ENCODE measurements at regions not wholly inside any gene's neighbourhood (a gene's known extent, or its start where the extent isn't known, plus 50 kb on each side); places are given as distances from the start of the nearest gene placed in this dataset.
"Not testable (repeated sequence)": the region's sequence is repeated elsewhere in the genome, so short reads cannot be mapped to it uniquely, and the experiment has no call there.

DNA sequence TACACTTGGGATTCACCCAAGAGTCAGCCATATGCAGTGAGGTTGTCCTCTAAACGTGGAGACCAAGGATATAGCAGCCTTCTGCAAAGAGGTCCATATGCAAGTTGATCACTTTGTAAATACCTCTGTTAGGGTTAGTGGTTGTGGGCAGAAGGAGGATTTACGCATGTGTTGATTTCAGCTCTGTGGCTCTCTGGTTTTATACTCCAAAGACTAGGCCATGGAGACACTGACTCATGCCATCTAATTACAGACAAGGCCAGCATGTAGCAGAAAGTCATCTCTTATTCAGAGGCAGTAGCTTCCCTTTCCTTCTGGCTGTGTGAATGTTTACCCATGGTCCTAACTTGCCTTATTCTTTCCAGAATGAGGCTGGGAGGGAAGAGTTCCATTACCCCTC is 140.9 kb upstream of the GOLGA6L4 start:
- DNase-seq (ENCODE audit: low spot score), result not testable (repeated sequence)

DNA sequence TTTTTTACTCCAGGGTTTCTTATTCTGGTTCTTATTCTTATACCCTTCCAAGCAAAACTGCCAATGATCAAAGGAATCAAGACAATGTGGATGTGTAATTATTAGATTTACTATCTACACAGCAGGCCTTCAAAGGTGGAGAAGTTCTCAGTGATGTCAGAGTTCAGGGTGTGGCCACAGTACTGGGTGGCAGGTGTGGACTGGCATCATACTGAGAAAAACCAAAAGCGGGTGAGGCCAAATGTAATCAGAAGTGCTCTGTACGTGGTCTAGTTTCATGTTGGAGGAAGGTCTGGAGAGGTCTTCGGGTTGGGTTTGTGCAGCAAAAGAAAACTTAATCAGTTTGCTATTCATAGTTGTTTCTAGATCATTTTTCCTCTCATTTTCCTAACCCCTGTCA is 138.5 kb upstream of the GOLGA6L4 start:
- not testable (repeated sequence) for DNase-seq (ENCODE audit: low spot score)

DNA sequence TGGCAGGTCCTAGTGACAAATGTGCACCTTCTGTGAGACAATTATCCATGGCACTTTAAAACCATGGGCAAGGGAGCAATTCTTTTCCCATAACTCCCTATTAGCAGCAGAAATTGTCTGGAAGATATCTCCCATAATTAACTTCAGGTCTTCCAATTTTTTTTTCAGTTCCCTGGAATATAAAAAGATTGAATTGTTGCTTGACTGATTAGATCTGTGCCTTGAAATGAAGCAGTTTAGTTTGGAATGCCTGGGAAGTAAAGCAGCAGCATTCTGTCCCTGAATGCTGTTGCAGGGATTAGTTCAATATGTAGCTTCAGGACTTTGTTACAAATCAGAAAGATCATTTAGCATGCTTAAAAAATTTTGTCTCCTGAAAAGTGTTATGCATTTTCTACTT is 137.0 kb upstream of the GOLGA6L4 start:
- DNase-seq (ENCODE audit: low spot score), result no peak

DNA sequence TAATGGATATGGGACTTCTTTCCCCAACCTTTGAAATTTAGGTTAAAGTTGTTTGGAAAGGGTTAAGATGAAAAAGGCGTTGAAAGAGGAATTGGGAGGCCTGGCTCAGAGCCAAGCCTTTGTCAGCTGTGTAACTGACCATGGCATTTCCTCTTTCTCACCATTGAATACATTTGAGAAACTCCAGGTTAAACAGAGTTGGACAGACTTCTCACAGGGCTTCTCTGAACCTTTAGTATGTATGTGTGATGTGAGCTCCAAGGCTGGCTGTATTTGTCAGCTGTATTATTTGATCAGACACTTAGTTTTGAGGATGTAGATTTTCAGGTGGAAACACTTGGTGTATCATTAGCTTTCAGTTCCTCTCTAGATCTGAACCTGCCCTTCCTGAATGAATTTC is 136.4 kb upstream of the GOLGA6L4 start:
- no peak for DNase-seq (ENCODE audit: low spot score)

DNA sequence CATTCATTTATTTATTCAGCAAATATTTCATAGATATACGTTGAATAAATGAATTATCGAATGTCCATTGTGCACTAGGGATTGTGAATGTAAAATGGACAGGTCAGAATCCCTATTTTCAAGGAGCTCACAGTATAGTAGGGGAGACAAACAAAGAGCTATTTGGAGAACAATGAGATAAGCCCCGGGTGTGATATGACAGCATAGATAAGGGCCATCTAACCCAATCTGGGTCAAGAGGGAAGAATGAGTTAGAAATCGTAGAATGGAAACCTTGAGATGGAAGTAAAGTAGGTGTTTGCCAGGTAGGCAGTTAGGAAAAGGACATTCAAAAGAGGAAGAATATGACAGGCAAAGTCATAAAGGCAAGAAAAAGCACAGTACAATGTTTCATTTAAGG is 132.2 kb upstream of the GOLGA6L4 start:
- no peak for DNase-seq (ENCODE audit: low spot score)

DNA sequence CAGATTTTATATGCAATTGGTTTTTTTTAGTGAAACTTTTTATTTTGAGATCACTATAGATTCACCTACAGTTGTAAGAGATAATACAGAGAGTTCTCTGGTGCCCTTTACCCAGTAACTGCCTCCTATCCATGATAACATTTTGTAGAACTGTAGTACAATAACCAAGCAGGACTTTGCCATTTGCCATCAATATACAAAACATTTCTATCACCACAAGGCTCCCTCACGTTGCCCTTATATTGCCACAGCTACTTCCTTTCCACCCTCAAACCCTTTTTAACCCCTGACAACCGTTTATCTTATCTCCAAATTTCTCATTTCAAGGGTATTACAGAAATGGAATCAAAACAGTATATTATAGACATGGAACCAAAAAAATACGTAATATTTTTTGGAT is 130.7 kb upstream of the GOLGA6L4 start:
- no peak for DNase-seq (ENCODE audit: low spot score)

DNA sequence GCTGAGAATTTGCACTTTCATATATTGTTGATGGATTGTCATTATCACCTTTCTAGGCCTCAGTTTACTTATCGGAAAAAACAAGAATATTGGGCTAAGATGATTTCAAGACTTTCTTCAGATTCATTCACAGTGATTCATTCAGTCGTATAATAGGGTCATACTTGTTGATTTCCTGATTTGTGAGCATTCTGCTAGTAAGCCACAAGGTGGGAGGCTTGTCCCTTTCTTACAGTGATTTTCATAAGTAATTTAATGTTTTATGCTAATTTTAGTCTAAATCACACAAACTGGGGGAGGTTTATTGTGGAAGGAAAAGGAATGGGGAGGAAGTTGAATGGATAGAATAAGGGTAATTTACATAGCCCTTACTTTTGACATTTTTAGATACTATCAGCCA is 126.8 kb upstream of the GOLGA6L4 start:
- no peak for DNase-seq (ENCODE audit: low spot score)

DNA sequence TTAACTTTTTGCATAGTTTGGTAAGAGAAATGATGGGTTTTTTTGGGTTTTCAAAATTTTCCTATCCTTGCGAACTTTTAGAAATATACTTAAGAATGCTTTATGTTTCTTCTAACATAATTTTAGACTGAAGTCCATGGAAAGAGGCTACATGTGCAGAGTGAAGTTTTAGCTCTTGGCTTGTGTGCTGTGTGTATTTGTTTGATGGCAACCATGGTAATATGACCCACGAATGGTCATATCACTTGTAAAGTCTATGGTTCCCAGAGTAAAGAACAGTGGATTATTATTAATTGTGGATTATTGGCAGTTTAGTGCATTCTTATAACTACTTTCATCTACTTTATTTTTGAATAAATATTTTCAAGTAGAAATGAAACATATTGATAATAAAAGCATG is 124.0 kb upstream of the GOLGA6L4 start:
- no peak for DNase-seq (ENCODE audit: low spot score)

DNA sequence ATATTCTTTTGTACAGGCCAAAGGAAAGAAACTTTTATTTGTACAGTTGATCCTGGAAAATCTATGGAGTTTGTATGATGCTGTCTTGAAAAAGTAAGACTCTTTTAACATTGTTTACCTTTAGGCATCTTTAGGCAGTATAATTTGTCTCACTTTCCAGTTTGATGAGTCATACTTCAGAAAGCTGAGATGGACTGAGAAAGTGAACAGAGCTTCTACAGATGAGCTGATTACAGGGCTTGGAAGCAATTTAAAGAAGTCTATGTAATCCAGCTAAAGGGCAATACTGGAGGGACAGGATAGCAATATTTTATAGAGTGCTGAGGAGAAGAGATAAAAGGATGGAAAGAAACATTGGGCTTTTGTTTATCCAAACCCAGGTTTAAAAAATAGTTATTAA is 123.5 kb upstream of the GOLGA6L4 start:
- no peak for DNase-seq (ENCODE audit: low spot score)

DNA sequence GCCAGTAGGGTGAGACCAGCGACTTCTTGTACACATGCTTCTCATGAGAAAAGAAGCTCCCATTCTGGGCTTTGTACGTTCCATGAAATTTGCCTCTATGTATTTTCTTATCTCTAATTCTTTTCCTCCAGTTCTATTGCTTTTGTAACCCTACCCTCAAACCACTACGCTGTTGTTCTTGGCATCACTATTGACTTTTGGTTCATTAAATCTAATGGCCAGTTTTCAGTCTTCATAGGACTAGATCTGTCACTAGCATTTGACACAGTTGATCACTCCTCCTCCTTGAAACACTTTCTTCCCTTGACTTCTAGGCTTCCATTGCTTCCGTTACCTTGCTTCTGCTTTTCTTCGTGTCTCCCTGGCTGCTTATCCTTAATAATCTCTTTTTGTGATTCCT is 121.7 kb upstream of the GOLGA6L4 start:
- DNase-seq (ENCODE audit: low spot score), result no peak

DNA sequence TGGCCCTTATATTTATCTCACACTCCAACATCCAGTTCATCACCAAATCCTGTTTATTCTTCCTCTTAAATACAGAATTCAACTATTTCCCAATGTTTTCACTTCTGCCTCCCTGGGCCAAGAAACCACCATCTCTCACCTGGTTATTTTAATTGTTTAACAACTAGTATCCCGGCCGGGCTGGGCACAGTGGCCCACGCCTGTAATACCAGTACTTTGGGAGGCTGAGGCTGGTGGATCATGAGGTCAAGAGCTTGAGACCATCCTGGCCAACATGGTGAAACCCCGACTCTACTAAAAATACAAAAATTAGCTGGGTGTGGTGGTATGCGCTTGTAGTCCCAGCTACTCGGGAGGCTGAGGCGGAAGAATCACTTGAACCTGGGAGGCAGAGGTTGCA is 120.9 kb upstream of the GOLGA6L4 start:
- not testable (repeated sequence) for DNase-seq (ENCODE audit: low spot score)

DNA sequence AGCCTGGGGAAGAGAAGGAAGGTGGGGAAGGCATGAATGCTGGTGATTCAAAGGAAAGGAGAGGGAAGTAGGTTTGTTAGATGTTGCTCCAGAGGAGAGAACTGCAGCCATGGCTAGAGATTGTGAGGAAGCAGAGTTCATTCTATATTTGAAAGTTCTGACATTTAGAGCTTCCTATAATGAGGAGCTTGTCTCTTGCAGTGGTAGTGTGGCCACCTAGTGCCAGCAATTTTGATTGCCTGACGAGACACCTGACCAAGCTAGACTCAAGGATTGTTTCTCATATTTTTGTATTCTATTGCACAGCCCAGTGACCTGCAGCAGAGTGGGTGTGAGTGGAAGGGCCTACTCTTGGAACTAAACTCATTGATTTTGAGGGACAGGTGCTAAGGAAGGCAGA is 116.2 kb upstream of the GOLGA6L4 start:
- DNase-seq (ENCODE audit: low spot score), result not testable (repeated sequence)

DNA sequence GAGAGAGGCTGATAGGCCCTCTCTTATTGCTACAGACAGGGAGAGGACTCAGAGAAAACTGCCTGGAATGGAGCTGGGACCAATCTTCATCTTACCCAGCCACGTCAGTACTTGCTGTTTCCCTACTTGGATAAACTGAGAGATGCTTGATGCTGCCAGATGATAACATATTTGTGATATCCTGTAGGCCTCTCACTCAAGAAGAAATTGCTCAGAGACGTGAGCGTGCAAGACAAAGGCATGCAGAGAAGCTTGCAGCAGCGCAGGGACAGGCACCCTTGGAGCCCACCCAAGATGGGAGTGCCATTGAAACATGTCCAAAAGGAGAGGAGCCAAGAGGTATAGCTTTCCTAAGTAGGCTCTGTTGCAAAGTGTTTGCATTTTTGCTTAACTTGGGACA is 114.7 kb upstream of the GOLGA6L4 start:
- DNase-seq (ENCODE audit: low spot score), result not testable (repeated sequence)

DNA sequence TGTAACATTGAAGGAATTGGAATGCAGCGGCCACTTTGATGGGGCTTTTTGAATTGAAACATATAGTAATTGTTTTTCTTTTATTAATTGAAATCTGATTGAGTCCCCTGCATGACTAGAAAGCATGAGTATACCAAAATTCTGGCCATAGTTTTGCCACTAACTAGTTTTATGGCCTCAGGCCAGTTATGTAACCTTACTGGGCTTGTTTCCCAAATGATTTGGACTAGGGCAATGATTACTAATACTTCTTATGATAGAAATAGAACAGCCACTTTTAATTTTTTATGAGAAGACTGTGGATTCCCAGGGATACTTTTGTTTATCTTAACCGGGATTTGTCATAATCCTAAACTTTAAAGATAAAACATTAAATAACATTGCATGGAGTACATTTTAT is 106.9 kb upstream of the GOLGA6L4 start:
- DNase-seq (ENCODE audit: low spot score), result not testable (repeated sequence)

DNA sequence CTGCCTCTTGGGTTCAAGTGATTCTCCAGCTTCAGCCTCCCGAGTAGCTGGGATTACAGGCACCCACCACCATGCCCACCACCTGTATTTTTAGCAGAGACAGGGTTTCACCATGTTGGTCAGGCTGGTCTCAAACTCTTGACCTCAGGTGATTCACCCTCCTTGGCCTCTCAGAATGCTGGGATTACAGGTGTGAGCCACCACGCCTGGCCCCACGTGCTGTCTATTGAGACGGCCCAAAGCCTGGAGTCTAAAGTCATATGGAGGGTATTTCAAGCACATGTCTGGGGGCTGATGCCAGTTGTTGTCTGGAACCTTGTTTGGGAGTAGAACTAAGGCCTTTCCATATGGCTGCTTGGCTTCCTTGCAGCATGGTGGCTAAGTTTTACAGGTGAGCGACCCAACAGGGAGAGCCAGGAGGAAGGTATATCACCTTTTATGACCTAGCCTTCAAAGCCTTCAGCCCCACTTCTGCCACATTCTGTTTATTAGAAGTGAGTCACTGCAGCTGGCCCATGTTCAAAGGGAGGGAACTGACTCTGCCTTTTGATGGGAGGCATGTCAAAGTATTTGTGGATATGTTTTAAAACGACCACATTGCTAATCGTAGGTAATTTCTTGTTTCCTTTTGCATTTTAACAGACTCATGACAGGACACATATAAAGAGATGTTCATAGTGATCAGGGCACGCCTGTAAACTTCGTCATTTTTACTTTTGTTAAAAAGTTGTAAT is 105.3 kb upstream of the GOLGA6L4 start:
- not testable (repeated sequence) for DNase-seq (ENCODE audit: low spot score)

DNA sequence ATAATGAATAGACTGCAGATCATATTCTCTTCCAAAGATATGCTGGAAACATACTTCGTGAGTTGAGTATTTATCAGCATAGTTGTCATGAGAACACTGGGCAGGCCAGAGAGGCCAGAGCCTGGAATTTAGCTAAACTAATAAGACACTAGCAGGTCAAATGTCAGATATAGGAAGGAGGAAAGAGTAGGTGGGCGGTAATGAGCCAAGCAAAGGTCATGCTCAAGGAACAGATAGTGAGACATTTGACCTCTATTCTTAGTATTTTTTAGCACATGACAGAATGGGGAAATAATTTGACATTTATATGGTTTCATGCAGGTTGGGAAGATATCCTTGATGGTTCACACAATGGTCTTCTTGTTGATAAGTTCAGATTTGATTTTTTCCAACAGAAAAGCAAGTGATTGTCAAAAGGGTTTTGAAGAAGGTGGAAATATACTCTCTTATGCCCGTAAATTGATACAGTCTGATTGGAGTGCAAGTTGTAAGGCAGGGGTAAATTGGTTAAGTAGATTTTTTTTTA is 99.6 kb upstream of the GOLGA6L4 start:
- DNase-seq (ENCODE audit: low spot score), result not testable (repeated sequence)

DNA sequence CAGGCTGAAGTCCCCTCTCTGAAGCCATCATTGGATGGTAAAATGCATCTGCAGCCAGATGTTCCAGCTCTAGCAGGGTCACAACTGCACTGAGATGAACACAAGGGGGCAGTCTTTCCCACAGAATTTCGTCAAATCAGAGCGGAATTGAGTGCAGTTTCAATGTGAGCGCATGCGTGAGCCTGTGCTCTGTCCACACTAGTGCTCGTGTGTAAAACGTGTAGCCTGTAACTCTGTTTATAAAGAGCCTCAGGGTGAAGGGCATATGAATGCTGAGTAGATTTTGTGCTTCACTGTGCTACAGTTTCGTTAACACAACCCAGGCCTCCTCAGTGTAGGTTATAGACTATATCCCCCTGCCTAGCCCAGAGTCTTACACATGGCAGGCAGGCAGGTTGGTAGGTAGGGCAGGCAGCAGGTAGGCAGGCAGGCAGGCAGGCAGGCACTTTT is 92.7 kb upstream of the GOLGA6L4 start:
- DNase-seq (ENCODE audit: low spot score), result peak; percentile 82

DNA sequence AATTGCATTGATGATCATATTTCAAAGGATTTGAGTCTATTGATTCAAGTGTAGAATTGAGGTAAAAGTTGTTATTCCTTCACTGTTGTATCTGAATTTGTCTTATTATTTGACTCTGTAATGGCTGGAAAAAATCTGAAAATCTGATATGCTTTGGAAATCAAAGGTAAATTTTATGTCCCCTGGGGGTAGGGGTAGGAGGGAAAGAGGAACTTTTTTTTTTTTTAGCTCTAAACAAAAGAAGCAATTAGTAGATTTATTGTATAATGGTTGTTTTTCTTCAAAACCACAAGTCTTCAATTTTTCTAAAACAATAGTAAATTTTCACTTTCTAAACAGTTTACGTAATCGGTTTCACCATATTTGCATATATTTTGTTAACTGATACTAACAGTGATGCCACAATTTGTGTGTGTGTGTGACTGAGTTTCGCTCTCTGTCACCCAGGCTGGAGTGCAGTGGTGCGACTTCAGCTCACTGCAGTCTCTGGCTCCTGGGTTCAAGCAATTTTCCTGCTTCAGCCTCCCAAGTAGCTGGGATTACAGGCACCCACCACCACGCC is 91.7 kb upstream of the GOLGA6L4 start:
- no peak for DNase-seq (ENCODE audit: low spot score)

DNA sequence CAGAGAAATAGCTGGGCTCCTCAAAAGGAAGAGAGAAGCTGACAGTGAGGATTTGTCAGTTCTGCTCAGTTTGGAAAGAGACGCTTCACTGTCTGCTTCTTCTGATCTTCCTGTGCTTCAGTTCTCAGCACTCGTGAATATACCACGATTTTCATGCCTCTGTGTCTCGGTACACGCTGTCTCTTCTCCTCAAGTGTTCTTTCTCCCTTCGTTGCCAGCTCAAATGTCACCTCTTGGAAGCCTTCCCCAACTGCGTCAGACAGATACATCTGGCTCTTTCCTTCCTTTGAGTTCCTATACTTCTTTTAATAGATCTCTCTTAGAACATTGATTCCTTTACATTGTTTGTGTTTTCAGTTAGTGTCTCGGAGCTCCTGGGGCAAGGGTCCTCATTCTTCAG is 90.6 kb upstream of the GOLGA6L4 start:
- DNase-seq (ENCODE audit: low spot score), result not testable (repeated sequence)

DNA sequence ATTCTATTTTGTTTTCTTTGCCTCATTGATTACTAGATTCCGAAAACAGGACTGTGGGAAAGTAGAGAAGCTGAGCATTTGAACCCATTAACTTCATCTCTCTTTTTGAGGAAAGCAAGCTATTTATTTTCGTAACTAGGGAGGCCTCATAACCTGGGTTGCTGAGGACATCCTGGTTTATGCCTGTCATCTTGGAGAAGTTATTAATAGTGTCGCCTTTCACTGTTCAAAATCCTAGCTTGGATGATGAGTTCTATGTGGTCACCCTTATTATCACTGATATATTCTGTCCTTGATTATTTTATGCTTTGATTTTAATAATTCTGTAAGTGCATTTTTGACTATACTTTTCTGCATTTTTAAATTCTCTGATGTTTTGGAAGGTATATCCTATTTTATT is 89.3 kb upstream of the GOLGA6L4 start:
- DNase-seq (ENCODE audit: low spot score), result not testable (repeated sequence)

DNA sequence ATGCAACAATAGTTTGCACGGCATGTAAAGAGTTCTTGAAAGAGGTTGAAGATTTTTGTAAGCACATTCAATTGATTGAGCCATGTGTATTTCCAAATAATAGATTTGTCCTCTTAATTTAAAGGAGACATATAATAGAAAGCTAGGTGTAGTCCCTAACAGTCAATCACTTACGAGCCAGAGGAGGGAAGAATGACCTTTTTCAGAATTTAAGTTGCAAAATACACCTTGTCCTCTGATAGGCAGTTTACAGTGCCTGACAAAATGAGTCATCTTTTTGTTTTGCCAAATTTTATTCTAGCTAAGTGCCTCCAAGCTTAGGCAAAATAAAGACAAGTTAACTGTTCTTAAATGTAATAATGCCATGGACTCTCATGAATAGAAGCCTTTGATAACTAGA is 88.3 kb upstream of the GOLGA6L4 start:
- DNase-seq (ENCODE audit: low spot score), result not testable (repeated sequence)

DNA sequence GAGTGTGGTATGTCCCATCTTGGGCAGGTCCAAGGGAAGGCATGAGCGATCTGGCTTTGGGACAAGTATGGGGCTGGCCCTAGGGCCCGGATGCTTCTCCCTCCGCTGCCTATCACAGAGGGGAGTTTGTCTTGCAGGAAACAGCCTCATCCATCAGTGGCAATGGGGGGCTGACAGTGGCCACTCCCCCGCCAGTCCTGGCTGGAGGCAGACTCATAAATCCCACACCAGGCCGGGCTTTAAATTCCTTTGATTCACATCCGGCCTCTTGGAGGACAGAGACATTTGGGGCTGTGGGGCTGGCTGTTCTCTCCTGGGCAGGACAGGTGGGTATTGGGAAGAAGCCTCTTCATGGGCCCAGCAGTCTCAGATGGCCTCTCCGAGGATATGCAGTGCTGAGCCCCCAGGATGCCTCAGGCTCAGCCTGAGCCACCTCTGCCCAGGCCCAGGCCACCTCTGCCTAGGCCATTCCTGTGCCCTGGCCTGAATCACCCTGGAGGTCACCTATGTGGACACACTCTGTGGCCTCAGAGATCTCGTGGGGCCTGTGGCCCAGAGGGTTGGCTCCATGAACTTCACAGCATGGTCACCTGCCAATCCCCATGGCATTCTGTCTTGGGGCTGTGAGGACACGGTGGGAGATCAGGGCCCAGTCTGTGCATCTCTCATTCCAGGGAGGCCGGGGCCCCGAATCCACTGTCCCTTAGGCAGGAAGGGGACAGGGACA is 84.2 kb upstream of the GOLGA6L4 start:
- DNase-seq (ENCODE audit: low spot score), result no peak

DNA sequence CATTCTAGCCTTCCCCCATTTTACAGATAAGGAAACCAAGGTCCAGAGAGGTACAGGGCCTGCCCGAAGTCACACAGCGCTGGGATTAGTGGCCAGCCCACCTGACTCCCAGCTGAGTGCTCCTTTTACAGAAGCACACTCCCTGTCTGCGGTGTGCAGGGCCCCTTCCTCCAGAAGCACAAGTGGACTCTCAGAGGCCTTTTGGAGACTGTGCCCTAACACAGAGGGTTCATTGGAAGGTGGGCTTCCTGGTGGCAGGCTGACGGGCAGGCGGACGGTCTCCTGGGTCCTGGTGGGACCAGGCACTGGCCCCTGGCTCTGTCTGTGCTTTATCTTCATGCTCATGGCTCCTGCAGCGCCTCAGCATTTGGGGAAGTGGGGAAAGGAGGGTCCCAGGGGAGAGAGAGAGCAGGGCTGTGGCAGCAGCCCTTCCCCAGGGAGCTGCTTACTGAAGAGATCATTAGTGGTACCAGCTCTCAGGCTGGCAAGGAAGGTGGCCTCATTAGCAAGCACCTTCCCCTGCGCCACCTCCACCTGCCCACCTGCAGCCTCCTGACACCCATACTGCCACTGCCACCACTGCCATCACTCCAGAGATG is 83.1 kb upstream of the GOLGA6L4 start:
- not testable (repeated sequence) for DNase-seq (ENCODE audit: low spot score)

All from hematopoietic multipotent progenitor cell treated with erythropoietin and hydrocortisone succinate and interleukin-3 and kit ligand, for 17 days (in vitro differentiated cells).